OCI-LY1 (cell line): ENCODE measurements at regions not wholly inside any gene's neighbourhood (a gene's known extent, or its start where the extent isn't known, plus 50 kb on each side); places are given as distances from the start of the nearest gene placed in this dataset.

Experiments
- H2AFZ ChIP-seq: fragments of 200-600 bp; sonication (generic), shearing (Covaris generic); 2 replicates; pipeline ENCODE4 v1.6.0; 2014; ENCODE audit warnings: antibody characterized with exemption, mild to moderate bottlenecking, low read length
- H3F3A ChIP-seq: fragments of 200-600 bp; sonication (generic), shearing (Covaris generic); 2 replicates; pipeline ENCODE4 v1.6.0; 2014; ENCODE audit warnings: mild to moderate bottlenecking, antibody characterized with exemption, low read length, moderate library complexity; ENCODE audit not compliant: insufficient read depth
- H3K27ac ChIP-seq: fragments of 200-600 bp; sonication (generic); 2 replicates; pipeline ENCODE4 v1.5.1; 2014; ENCODE audit warnings: low read length, mixed run types, mild to moderate bottlenecking, low read depth; ENCODE audit not compliant: poor library complexity, severe bottlenecking
- H3K27me3 ChIP-seq: fragments of 200-600 bp; sonication (generic); 2 replicates; pipeline ENCODE4 v1.6.0; 2014; ENCODE audit warnings: antibody characterized with exemption, mild to moderate bottlenecking, low read length, moderate library complexity; ENCODE audit not compliant: insufficient read depth
- H3K36me3 ChIP-seq: fragments of 200-600 bp; sonication (generic); 2 replicates; pipeline ENCODE4 v1.6.1; 2014; ENCODE audit warnings: mild to moderate bottlenecking, antibody characterized with exemption, low read length, moderate library complexity, mixed read lengths; ENCODE audit not compliant: insufficient read depth
- H3K4me1 ChIP-seq: fragments of 200-600 bp; sonication (generic); 2 replicates; pipeline ENCODE4 v1.5.1; 2014; ENCODE audit warnings: mild to moderate bottlenecking, low read length, moderate library complexity; ENCODE audit not compliant: insufficient read depth, severe bottlenecking
- H3K4me2 ChIP-seq: fragments of 200-600 bp; sonication (generic), shearing (Covaris generic); 2 replicates; pipeline ENCODE4 v1.6.1; 2014; ENCODE audit warnings: low read length
- H3K4me3 ChIP-seq: fragments of 200-600 bp; sonication (generic); 2 replicates; pipeline ENCODE4 v1.5.1; 2014; ENCODE audit warnings: low read length, low read depth, mild to moderate bottlenecking, mixed read lengths; ENCODE audit not compliant: poor library complexity, severe bottlenecking
- H3K79me2 ChIP-seq: fragments of 200-600 bp; shearing (Covaris generic); 2 replicates; pipeline ENCODE4 v1.6.1; 2016; ENCODE audit warnings: mixed run types, low read length, mixed read lengths; ENCODE audit not compliant: insufficient read depth
- H3K9ac ChIP-seq: fragments of 200-600 bp; sonication (generic), shearing (Covaris generic); 2 replicates; pipeline ENCODE4 v1.6.1; 2014; ENCODE audit warnings: mild to moderate bottlenecking, low read length, mixed read lengths
- H3K9me2 ChIP-seq: fragments of 200-600 bp; sonication (generic), shearing (Covaris generic); 2 replicates; pipeline ENCODE4 v1.6.1; 2014; ENCODE audit warnings: low read depth, mild to moderate bottlenecking, low read length, mixed read lengths
- H3K9me3 ChIP-seq: fragments of 200-600 bp; shearing (Covaris generic); 2 replicates; pipeline ENCODE4 v1.6.1; 2014; ENCODE audit warnings: low read length, mixed read lengths
- H4K20me1 ChIP-seq: fragments of 200-600 bp; sonication (generic), shearing (Covaris generic); 2 replicates; pipeline ENCODE4 v1.6.0; 2016; ENCODE audit warnings: mild to moderate bottlenecking, low read length; ENCODE audit not compliant: insufficient read depth
- CTCF ChIP-seq: fragments of 200-600 bp; sonication (generic), shearing (Covaris generic); IDR thresholded peaks from 2 replicates; pipeline ENCODE4 v1.5.1; 2017; ENCODE audit warnings: mild to moderate bottlenecking, antibody characterized with exemption, low read length, moderate library complexity, mixed read lengths
- EZH2 ChIP-seq: fragments of 200-600 bp; sonication (generic), shearing (Covaris generic); IDR thresholded peaks from 2 replicates; pipeline ENCODE4 v1.8.0; 2017; ENCODE audit warnings: borderline replicate concordance, mixed run types, mild to moderate bottlenecking, antibody characterized with exemption, low read length, moderate library complexity, mixed read lengths

- no peaks in the 10 kb centered on the region for H3K27me3 ChIP-seq
- no peaks in the 10 kb centered on the region for H3K4me1 ChIP-seq
- no peak overlapping the region for H3K27ac ChIP-seq
- no peaks in the 10 kb centered on the region for H3K9me3 ChIP-seq
- H3K79me2 ChIP-seq, result no peaks in the 10 kb centered on the region
- H3K36me3 ChIP-seq, result no peaks in the 10 kb centered on the region
- H4K20me1 ChIP-seq, result no peaks in the 10 kb centered on the region
- H3K4me2 ChIP-seq, result no peak overlapping the region
- no peaks in the 10 kb centered on the region for H3K9me2 ChIP-seq
- H3F3A ChIP-seq, result no peaks in the 10 kb centered on the region
- TF ChIP-seq CTCF (no peak), EZH2 (no peak)
- no peak overlapping the region for H3K9ac ChIP-seq
- H2AFZ ChIP-seq, result no peak overlapping the region
- H3K4me3 ChIP-seq, result no peak overlapping the region
Measured at GRCh38 chr1:209213989-209214388, 369.5 kb upstream of the CAMK1G start.

DNA sequence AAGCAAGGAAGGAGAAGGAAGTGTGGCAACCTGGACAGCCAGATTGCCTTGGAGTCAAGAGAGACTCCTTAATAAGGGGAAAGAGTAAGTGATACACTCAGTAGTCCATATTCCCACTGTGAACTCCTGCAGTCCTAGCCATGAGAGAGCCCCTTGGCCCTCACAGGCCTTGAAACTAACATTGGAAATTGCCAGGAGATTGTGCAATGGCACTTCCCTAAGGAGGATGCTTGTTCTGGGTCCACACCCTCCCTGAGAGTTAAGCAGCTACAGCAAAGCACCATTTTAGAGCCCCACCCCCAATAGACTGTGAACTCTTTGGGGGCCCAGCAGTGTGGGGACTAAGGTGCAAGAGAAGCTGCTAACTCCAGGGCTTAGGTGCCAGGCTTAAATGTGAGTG, 367.7 kb upstream of the CAMK1G start:
- H2AFZ ChIP-seq, result no peak overlapping the region
- no peaks in the 10 kb centered on the region for H3K9me3 ChIP-seq
- no peaks in the 10 kb centered on the region for H3K9me2 ChIP-seq
- no peaks in the 10 kb centered on the region for H3K27me3 ChIP-seq
- H3K4me1 ChIP-seq, result no peaks in the 10 kb centered on the region
- no peak overlapping the region for H3K4me2 ChIP-seq
- H3F3A ChIP-seq, result no peaks in the 10 kb centered on the region
- H3K36me3 ChIP-seq, result no peaks in the 10 kb centered on the region
- no peaks in the 10 kb centered on the region for H4K20me1 ChIP-seq
- no peaks in the 10 kb centered on the region for H3K79me2 ChIP-seq
- H3K4me3 ChIP-seq, result no peak overlapping the region
- no peak overlapping the region for H3K27ac ChIP-seq
- no peak overlapping the region for H3K9ac ChIP-seq
- no peak for TF ChIP-seq EZH2
- no peak for TF ChIP-seq CTCF

GRCh38 chr1:209218113-209218512, 365.4 kb upstream of the CAMK1G start:
- Histone ChIP-seq H3K4me3 (no peak overlapping the region), H3K9ac (no peak overlapping the region), H3K79me2 (no peaks in the 10 kb centered on the region)

More at GRCh38 chr1:209218113-209218512, 365.4 kb upstream of the CAMK1G start:
- Histone ChIP-seq H3K4me1 (no peaks in the 10 kb centered on the region), H3K27me3 (no peaks in the 10 kb centered on the region), H4K20me1 (no peaks in the 10 kb centered on the region), H3K27ac (no peak overlapping the region), H3F3A (no peaks in the 10 kb centered on the region), H2AFZ (no peak overlapping the region), H3K4me2 (no peak overlapping the region), H3K36me3 (no peaks in the 10 kb centered on the region), H3K9me3 (no peaks in the 10 kb centered on the region), H3K9me2 (no peaks in the 10 kb centered on the region)
- TF ChIP-seq EZH2 (no peak), CTCF (no peak)
